TTC549 (cell line): ENCODE measurements at regions not wholly inside any gene's neighbourhood (a gene's known extent, or its start where the extent isn't known, plus 50 kb on each side); places are given as distances from the start of the nearest gene placed in this dataset.

Experiments used
- FAIRE-seq: peaks from 2 replicates; lab custom pipeline; 2012; peaks lifted over from hg19 to GRCh38; lab: Jason Lieb, UNC

GRCh38 chr21:23706431-23706830 is 1900.8 kb downstream of the MRPL39 start:
- FAIRE-seq: no peak

GRCh38 chr21:23699402-23699801 is 1907.9 kb downstream of the MRPL39 start:
- no peak for FAIRE-seq

DNA sequence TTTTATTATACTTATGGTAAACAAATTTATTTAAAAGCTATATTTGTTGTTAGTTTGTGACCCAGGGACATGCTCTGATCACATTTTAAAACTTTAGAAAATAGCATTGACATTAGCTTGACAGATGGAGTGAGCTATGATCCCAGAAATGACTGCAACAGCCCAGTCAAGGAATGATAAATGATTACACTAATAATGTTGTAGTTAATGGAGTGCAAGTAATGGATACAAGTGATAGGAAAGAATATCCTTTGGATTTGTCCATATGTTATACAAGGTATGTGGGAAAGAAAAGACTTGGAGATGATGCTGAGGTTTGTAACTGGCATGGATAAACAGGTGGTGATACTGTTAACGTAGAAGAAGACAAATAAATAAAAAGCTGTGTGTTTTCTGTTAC is 1908.7 kb downstream of the MRPL39 start:
- FAIRE-seq: no peak

DNA sequence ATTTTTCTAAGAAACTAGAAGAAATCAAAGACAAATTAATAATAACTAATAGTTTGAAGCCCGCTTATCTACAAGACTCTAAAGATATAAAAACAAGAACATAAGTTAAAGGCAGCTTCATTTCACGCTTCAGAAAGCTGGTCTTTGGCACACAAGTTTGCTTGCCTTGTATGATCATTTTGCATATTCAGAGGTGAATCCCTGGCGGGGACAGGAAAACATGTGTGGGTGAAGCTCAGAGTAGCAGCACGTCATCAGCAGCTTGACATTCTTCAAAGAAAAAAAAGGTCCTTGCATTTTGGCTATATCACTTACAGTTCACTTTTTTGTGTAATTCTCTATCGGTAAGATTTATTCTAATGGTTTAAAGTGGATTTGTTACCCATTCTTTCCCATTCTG is 1911.8 kb downstream of the MRPL39 start:
- FAIRE-seq: no peak

GRCh38 chr21:23694390-23694789 is 1912.9 kb downstream of the MRPL39 start:
- no peak for FAIRE-seq

- FAIRE-seq: no peak
Observed at GRCh38 chr21:23690316-23690715, 1917.0 kb downstream of the MRPL39 start.

DNA sequence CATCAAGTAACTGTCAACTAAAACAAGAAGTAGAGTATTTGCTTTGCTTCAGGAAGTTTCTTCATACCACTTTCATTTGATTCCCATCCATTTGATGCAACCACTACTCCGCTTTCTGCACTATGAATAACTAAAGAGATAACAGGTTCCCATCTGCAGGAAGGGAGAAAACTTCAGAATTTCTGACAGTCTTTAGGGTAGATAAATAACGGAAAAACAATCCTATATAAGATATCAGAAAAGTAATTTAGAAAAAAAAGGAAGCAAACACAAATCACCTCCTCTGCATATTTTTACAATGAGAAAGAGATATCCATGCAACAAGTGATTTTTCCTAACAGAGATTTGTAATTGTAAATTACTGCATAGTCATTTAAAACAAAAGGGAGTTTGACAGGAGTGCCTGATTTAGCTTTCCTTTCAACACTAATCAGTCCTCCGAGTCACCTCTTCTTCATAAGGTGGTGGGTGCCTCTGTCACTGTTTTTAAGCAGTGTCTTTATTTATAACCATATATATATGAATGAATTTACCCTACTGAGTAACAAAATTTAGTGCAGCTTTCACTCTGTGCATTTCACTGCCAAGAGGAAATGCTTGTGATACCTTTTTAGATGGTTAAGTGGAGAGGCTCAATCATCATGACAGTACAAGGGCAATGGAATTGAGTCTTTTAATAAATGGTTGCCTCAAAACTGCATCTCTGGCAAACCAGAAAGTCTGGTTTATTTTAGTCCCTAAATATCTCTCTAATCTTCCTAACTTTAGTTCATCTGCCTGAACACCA is 1920.4 kb downstream of the MRPL39 start:
- no peak for FAIRE-seq

DNA sequence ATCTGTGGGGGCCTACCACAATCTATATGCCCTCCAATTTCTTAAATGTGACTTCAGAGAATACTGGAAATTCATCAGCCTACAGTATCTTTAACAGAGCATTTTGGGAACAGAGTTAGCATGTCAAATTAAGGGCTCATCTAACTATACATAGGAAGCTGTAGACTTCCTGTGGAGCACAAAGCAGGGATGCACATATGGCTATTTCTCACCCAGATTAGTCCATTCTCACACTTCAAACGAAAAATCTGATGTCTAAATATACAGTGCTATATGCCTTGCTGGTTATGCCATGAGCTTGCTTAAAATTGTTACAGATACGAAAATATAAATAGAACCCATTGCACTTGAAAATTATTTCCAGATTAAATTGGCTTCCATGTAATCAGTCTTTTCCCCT is 1922.8 kb downstream of the MRPL39 start:
- FAIRE-seq: no peak

DNA sequence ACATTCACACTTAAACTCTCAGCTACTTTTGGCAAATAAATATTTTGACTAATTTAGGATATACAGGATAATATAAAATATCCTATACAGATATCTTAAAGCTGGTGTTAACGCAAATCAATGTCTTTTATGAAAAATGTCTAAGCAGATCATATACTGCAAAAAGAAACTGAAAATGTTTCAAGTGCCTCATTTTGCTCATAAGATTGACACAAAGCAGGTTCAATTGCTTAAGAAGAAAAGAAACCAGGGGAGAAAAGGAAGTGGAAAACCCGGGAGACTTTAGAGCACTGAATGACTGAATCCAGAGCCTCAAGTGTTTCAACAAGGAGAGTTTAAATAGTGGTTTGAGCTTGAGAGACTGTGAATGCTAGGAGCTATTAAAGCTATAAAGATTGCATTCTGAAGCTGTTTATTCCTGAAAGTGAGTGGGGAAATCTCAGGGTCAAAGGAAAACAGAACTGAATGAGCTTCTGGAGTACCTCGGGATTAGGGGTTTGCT is 1943.0 kb downstream of the MRPL39 start:
- FAIRE-seq: no peak

GRCh38 chr21:23660560-23660959 is 1946.7 kb downstream of the MRPL39 start:
- no peak for FAIRE-seq

- no peak for FAIRE-seq
Observed at GRCh38 chr21:23644768-23645167, 1962.5 kb downstream of the MRPL39 start.

GRCh38 chr21:23639721-23640120 is 1967.6 kb downstream of the MRPL39 start:
- FAIRE-seq: no peak

GRCh38 chr21:23638131-23638695 is 1969.1 kb downstream of the MRPL39 start:
- FAIRE-seq: no peak

DNA sequence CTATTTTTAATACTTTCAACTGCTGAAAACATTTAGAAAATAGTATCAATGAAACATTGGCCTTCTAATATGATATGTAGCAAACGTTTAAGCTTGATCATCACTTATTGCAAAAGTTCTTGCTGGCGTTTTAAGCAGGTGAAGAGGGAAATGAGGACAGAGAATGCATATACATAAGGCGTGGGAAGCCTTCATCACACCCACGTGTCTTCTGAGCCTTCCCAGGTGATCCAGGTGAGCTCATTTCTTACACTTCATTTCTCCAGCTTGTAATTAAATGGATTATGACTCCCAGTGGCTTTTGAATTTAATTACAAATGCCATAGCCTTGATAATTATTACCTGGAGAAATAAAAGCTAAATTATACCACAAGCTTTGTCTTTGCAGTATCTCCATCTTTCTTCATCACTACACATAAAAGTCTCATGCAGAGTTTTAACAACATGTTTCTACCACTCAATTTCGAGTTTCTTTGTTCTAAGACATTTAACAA is 1973.8 kb downstream of the MRPL39 start:
- no peak for FAIRE-seq

GRCh38 chr21:23624281-23624680 is 1983.0 kb downstream of the MRPL39 start:
- no peak for FAIRE-seq

DNA sequence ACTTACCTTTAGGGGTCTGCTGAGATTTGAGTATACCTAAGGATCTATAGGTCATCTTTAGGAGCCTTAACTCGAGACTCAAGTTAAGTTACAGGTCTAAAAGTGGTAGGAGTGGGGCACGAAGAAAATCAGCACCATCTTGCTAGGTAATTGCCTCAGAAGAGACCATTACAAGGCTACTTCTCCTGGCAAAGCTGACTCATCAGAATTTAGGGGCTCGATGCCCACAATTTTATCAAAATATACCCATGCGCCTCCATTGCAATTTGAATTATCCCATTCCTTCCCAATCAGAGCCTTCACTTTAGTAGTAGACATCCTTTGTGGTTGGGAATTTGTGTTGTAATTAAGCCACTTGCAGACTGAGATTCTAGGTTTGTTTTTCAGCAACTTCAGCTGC is 1994.3 kb downstream of the MRPL39 start:
- no peak for FAIRE-seq

DNA sequence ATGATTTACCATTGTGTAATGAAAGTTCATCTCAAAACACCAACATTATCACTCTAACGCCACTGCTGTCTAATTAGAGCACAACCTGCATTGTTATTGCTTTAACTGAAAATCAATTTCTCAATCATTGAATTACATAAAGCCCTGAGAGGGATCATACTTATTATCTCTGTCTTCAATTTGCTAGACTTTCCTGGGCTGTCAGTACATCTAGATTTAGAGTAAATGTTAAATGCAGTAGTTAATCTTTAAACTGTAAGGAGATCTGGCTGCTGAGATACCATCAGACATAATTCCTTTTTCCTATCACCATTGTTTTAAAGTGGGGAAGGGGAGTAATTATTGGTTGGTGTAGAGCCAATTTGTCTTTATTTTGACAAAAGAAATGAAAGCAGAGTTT is 1995.1 kb downstream of the MRPL39 start:
- no peak for FAIRE-seq

GRCh38 chr21:23607782-23608431 is 1999.4 kb downstream of the MRPL39 start:
- no peak for FAIRE-seq

- FAIRE-seq: no peak
Observed at GRCh38 chr21:23601549-23601948, 2005.7 kb downstream of the MRPL39 start.

DNA sequence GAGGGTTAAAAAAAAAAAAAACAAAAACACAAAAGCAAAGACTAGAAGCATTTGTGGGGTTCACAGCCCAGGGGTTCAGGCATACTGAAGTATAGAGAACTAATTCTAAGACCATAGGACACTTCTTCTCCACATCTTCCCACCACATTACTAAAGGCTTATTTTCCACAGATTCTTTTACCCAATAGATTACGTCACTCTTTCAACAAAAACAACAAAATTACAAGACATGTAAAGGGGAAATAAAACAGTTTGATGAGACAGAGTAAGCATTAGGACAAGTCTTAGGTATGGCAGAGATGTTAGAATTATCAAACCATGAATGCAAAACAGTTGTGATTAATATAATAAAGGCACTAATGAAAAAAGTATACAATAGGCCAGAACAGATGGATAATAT is 2013.7 kb downstream of the MRPL39 start:
- no peak for FAIRE-seq

DNA sequence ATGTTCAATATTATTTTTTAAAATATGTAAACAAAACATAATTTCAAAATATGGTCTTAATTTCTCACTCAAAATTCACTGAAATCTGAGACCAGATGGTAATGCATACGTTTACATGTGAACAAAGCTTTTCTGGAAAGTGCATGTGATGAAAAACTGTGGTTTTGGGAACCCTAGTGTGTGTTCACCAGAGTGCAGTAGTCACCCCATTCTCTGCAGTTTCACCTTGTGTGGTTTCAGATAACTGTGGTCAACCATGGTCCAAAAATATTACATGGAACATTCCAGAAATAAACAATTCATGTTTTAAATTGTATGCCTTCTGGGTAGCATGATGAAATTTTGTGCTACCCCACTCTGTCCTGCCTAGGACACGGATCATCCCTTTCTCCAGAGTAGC is 2021.9 kb downstream of the MRPL39 start:
- no peak for FAIRE-seq

- no peak for FAIRE-seq
Observed at GRCh38 chr21:23579573-23579972, 2027.7 kb downstream of the MRPL39 start.

DNA sequence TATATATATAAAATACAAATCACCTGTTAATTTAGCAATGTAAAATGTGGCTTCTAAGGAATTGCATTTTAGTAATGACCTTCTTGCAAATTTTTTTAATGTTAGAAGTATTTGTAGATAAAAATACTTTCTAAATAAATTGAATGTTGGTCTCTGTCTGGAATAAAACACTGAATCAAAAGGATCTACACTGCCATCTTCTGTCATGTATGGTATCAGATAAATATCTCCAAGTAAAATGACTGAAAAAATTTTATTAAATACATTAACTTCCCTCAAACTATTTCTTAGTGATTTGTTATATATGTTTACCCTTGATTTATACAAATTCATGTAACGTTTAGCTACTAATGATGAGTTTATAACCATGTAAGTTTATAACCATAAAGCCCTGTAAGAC is 2029.3 kb downstream of the MRPL39 start:
- FAIRE-seq: no peak
